OCI-LY1 (cell line): ENCODE measurements at regions not wholly inside any gene's neighbourhood (a gene's known extent, or its start where the extent isn't known, plus 50 kb on each side); places are given as distances from the start of the nearest gene placed in this dataset.
"Not testable (repeated sequence)": the region's sequence is repeated elsewhere in the genome, so short reads cannot be mapped to it uniquely, and the experiment has no call there.

Source experiments
- H2AFZ ChIP-seq: fragments of 200-600 bp; sonication (generic), shearing (Covaris generic); 2 replicates; pipeline ENCODE4 v1.6.0; 2014; ENCODE audit warnings: antibody characterized with exemption, mild to moderate bottlenecking, low read length
- H3F3A ChIP-seq: fragments of 200-600 bp; sonication (generic), shearing (Covaris generic); 2 replicates; pipeline ENCODE4 v1.6.0; 2014; ENCODE audit warnings: mild to moderate bottlenecking, antibody characterized with exemption, low read length, moderate library complexity; ENCODE audit not compliant: insufficient read depth
- H3K27ac ChIP-seq: fragments of 200-600 bp; sonication (generic); 2 replicates; pipeline ENCODE4 v1.5.1; 2014; ENCODE audit warnings: low read length, mixed run types, mild to moderate bottlenecking, low read depth; ENCODE audit not compliant: poor library complexity, severe bottlenecking
- H3K27me3 ChIP-seq: fragments of 200-600 bp; sonication (generic); 2 replicates; pipeline ENCODE4 v1.6.0; 2014; ENCODE audit warnings: antibody characterized with exemption, mild to moderate bottlenecking, low read length, moderate library complexity; ENCODE audit not compliant: insufficient read depth
- H3K36me3 ChIP-seq: fragments of 200-600 bp; sonication (generic); 2 replicates; pipeline ENCODE4 v1.6.1; 2014; ENCODE audit warnings: mild to moderate bottlenecking, antibody characterized with exemption, low read length, moderate library complexity, mixed read lengths; ENCODE audit not compliant: insufficient read depth
- H3K4me1 ChIP-seq: fragments of 200-600 bp; sonication (generic); 2 replicates; pipeline ENCODE4 v1.5.1; 2014; ENCODE audit warnings: mild to moderate bottlenecking, low read length, moderate library complexity; ENCODE audit not compliant: insufficient read depth, severe bottlenecking
- H3K4me2 ChIP-seq: fragments of 200-600 bp; sonication (generic), shearing (Covaris generic); 2 replicates; pipeline ENCODE4 v1.6.1; 2014; ENCODE audit warnings: low read length
- H3K4me3 ChIP-seq: fragments of 200-600 bp; sonication (generic); 2 replicates; pipeline ENCODE4 v1.5.1; 2014; ENCODE audit warnings: low read length, low read depth, mild to moderate bottlenecking, mixed read lengths; ENCODE audit not compliant: poor library complexity, severe bottlenecking
- H3K79me2 ChIP-seq: fragments of 200-600 bp; shearing (Covaris generic); 2 replicates; pipeline ENCODE4 v1.6.1; 2016; ENCODE audit warnings: mixed run types, low read length, mixed read lengths; ENCODE audit not compliant: insufficient read depth
- H3K9ac ChIP-seq: fragments of 200-600 bp; sonication (generic), shearing (Covaris generic); 2 replicates; pipeline ENCODE4 v1.6.1; 2014; ENCODE audit warnings: mild to moderate bottlenecking, low read length, mixed read lengths
- H3K9me2 ChIP-seq: fragments of 200-600 bp; sonication (generic), shearing (Covaris generic); 2 replicates; pipeline ENCODE4 v1.6.1; 2014; ENCODE audit warnings: low read depth, mild to moderate bottlenecking, low read length, mixed read lengths
- H3K9me3 ChIP-seq: fragments of 200-600 bp; shearing (Covaris generic); 2 replicates; pipeline ENCODE4 v1.6.1; 2014; ENCODE audit warnings: low read length, mixed read lengths
- H4K20me1 ChIP-seq: fragments of 200-600 bp; sonication (generic), shearing (Covaris generic); 2 replicates; pipeline ENCODE4 v1.6.0; 2016; ENCODE audit warnings: mild to moderate bottlenecking, low read length; ENCODE audit not compliant: insufficient read depth

DNA sequence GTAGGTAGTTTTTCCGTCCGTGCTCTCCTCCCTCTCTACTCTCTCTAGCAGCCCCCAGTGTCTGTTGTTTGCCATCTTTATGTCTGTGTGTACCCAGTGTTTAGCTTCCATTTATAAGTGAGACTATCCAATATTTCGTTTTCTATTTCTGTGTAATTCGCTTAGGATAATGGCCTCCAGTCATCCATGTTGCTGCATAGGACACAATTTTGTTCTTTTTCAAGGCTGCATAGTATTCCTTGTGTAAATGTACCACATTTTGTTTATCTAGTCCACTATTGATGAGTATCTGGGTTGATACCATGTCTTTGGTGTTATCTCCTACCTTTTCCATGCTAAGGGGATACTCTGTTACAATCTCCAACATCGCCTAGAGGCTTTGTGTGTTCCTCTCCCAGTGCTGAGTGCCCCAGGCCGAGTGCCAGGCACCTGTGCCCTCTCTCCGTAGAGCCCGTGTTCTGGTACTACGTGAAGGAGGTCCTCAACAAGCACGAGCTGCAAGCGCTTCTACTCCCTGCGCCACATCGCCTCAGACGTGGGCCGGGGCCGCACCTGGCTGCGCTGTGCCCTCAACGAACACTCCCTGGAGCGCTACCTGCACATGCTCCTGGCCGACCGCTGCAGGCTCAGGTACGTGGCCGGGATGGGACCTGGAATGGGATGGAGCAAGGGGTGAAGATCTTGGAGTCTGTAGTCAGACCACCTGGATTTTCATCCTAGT lies 51.0 kb downstream of the NPIPB11 start:
- H3K4me1 ChIP-seq, H3K9me3 ChIP-seq, H3K27me3 ChIP-seq: not testable (repeated sequence)

DNA sequence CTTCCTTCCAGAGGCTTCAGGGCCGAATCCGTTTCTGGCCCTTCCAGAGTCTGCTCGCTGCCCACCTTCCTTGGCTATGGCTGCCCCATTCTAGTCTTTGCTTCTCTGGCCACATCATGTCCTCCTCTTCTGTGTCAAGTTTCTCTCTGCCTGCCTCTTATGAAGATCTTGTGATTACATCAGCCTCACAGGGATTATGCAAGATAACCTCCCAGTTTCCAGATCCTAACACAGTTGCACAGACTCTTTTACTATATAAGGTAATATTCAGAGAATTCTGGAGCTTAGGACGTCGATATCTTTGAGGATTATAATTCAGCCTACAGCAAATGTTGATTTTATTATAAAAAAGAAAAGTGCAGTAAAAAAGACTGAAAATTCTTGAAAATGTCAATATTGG lies 52.1 kb downstream of the NPIPB11 start:
- H3K27ac ChIP-seq, H3K9me2 ChIP-seq, H3K27me3 ChIP-seq, H3K9me3 ChIP-seq, H3K4me1 ChIP-seq, H3K4me3 ChIP-seq, H3K36me3 ChIP-seq, H3K79me2 ChIP-seq, H3F3A ChIP-seq, H3K4me2 ChIP-seq, H4K20me1 ChIP-seq, H3K9ac ChIP-seq, H2AFZ ChIP-seq: not testable (repeated sequence)

More for the DNA sequence above, 51.0 kb downstream of the NPIPB11 start:
- H2AFZ ChIP-seq, H3K27ac ChIP-seq, H3K36me3 ChIP-seq, H3F3A ChIP-seq, H4K20me1 ChIP-seq, H3K4me3 ChIP-seq, H3K4me2 ChIP-seq, H3K79me2 ChIP-seq, H3K9me2 ChIP-seq, H3K9ac ChIP-seq: not testable (repeated sequence)

DNA sequence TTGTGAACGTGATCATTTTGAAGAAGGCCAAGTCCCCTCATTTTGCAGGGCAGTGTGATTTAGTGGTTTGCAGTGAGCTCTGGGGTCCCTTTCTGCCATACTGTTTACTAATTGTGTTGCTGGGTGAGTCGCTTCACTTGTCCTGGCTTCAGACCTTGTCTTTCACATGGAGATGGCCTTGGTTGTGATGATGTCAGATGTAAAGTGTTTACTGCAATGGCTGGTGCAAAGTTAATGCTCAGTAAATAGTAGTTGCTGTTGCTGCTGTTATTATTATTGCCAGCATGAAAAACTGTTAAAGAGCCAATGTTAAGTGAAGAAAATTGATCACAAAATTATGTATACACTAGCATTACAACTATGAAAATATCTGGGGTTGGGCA lies 53.9 kb downstream of the NPIPB11 start:
- H3K4me1 ChIP-seq, result peaks cover 18% of the 10 kb centered on the region
- not testable (repeated sequence) for H3K9me3 ChIP-seq, H4K20me1 ChIP-seq, H3K36me3 ChIP-seq, H3F3A ChIP-seq, H3K27me3 ChIP-seq, H3K79me2 ChIP-seq, H3K27ac ChIP-seq, H3K9ac ChIP-seq, H2AFZ ChIP-seq, H3K4me2 ChIP-seq, H3K4me3 ChIP-seq, H3K9me2 ChIP-seq

DNA sequence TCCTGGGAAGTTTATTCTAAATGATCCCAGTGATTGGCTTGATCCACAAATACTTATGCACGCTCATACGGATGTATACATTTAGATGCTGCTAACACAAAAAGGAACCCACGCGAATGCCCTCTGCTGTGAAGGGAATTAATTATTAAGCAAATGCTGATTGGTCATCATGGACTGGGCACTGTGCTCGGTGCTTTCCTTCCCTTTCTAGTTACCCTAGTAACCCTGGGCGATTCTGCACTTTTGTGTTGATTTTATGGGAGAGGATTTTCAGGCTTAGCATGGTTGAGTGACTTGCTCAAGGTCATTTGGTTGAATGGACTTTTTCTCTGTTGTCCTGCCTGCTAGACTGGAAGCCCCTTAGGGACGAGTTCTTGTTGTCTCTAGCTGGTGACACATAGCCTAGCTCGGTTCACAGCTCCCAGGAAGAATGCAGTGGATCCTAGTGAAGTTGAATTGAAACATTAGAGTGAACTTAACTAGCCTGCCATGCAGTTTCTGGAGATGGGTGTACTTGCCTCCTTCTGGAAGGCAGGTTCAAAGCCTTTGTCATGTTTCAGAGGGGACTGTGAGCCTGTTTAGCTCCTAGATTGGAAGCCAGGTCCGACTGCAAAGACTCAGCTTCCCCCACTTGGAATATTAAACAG lies 54.4 kb downstream of the NPIPB11 start:
- H3K27ac ChIP-seq, H3K9ac ChIP-seq, H3K4me3 ChIP-seq, H3K4me2 ChIP-seq, H3K27me3 ChIP-seq, H2AFZ ChIP-seq, H4K20me1 ChIP-seq, H3F3A ChIP-seq, H3K9me2 ChIP-seq, H3K36me3 ChIP-seq, H3K9me3 ChIP-seq, H3K79me2 ChIP-seq: not testable (repeated sequence)
- H3K4me1 ChIP-seq, result peaks cover 23% of the 10 kb centered on the region

DNA sequence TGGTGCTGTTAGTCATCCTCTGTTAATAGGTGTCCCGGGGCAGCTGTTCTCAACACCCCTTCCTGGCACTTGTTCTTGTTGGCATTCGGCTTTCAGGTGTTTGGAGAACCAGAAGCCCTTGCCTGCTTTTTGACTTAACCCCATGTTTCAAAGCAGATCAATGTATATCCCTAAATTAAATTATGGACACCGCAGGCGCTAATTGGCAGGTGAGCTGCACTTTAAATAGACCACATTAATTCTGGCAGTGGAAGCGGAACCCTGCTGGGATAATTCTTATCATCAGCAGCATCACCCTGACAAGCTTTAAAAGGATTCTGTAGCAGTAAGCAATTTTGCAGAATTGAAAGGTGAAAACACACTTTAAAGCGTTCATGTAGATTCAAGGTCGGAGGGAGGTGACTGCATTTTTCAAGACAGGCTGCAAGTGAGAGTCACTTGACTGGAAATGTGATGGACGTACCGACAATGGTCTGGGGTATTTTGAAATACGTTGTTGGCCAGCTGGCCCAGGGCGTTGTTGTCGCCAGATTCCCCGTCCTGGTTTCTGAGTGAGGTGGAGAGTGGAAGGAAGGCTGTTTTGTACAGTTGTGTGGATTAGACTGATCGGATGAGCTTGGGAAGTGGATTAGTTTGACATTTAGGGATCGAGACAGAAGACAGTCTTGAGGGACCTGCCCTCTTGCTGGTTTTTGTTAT lies 55.1 kb downstream of the NPIPB11 start:
- H3K27me3 ChIP-seq, H3K9ac ChIP-seq, H3K4me2 ChIP-seq, H3K9me2 ChIP-seq, H3K79me2 ChIP-seq, H3K36me3 ChIP-seq, H2AFZ ChIP-seq, H3K4me3 ChIP-seq, H4K20me1 ChIP-seq, H3F3A ChIP-seq, H3K27ac ChIP-seq, H3K9me3 ChIP-seq: not testable (repeated sequence)
- peaks cover 29% of the 10 kb centered on the region for H3K4me1 ChIP-seq

DNA sequence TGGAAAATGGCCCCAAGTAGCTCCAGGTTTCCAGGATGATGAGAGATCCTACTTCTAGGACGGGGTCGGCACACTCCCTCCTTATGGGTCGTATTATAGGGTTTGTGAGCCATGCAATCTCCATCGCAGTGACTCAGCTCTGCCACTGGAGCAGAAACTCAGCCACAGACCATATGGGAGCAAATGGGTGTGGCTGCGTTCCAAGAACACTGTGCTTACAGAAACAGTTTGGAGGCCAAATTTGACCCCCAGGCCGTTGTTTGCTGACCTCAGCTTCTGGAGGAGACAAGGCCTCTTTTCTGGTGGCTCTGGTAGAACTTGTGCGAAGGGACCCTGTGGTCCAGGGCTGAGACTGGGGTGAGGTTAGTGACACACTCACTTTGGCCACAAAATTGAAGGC lies 56.5 kb downstream of the NPIPB11 start:
- not testable (repeated sequence) for H3K9me3 ChIP-seq, H3K9ac ChIP-seq, H3K36me3 ChIP-seq, H4K20me1 ChIP-seq, H3K9me2 ChIP-seq, H3K79me2 ChIP-seq, H3F3A ChIP-seq, H3K4me2 ChIP-seq, H3K4me3 ChIP-seq, H3K27me3 ChIP-seq, H3K27ac ChIP-seq, H2AFZ ChIP-seq
- H3K4me1 ChIP-seq, result peaks cover 36% of the 10 kb centered on the region

DNA sequence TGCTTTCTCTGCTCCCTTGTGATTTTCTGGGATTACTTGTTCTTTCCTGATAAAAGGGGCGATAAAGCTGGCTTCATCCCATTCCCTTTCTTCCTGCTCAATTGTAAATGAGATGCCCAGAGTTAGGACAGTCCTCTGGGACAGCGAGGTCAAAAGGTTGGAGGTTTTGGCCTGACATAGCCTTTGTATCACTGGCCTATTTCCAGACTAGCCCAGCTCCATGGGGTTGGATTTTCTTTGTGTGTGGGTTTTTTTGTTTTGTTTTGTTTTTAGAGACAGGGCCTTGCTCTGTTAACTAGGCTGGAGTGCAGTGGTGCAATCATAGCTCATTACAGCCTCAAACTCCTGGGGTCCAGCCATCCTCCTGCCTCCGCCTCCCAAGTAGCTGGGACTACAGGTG lies 57.8 kb downstream of the NPIPB11 start:
- not testable (repeated sequence) for H4K20me1 ChIP-seq, H3K27me3 ChIP-seq, H3K9me3 ChIP-seq, H3F3A ChIP-seq, H3K79me2 ChIP-seq, H2AFZ ChIP-seq, H3K9ac ChIP-seq, H3K4me3 ChIP-seq, H3K36me3 ChIP-seq, H3K4me2 ChIP-seq, H3K9me2 ChIP-seq
- Histone ChIP-seq H3K27ac (peak overlapping the region; percentile 94), H3K4me1 (peaks cover 38% of the 10 kb centered on the region)
